IPS-18a (cell line): ENCODE measurements at regions not wholly inside any gene's neighbourhood (a gene's known extent, or its start where the extent isn't known, plus 50 kb on each side); places are given as distances from the start of the nearest gene placed in this dataset.
"Not testable (repeated sequence)": the region's sequence is repeated elsewhere in the genome, so short reads cannot be mapped to it uniquely, and the experiment has no call there.

Source experiments
- H3K27ac ChIP-seq: one replicate; pipeline ENCODE4 v1.5.1; 2013; ENCODE audit warnings: low read length
- H3K27me3 ChIP-seq: one replicate; pipeline ENCODE4 v1.6.1; 2013; ENCODE audit warnings: mild to moderate bottlenecking, low read length; ENCODE audit not compliant: control insufficient read depth, insufficient read depth
- H3K36me3 ChIP-seq: one replicate; pipeline ENCODE4 v1.6.1; 2013; ENCODE audit warnings: low read depth, low read length; ENCODE audit not compliant: control insufficient read depth
- H3K4me1 ChIP-seq: one replicate; pipeline ENCODE4 v1.6.1; 2013; ENCODE audit warnings: low read depth, low read length; ENCODE audit not compliant: control insufficient read depth
- H3K4me3 ChIP-seq: one replicate; pipeline ENCODE4 v1.5.1; 2013; ENCODE audit warnings: low read length
- H3K9ac ChIP-seq: one replicate; pipeline ENCODE4 v1.6.1; 2013; ENCODE audit warnings: mild to moderate bottlenecking, low read length, moderate library complexity
- H3K9me3 ChIP-seq: one replicate; pipeline ENCODE4 v1.6.1; 2013; ENCODE audit warnings: low read depth, low read length; ENCODE audit not compliant: control insufficient read depth

GRCh38 chr15:77944002-77944867, 133.3 kb downstream of the TBC1D2B start:
- Histone ChIP-seq H3K27ac (no peak overlapping the region), H3K4me3 (peak overlapping the region; percentile 62), H3K36me3 (no peaks in the 10 kb centered on the region), H3K27me3 (no peaks in the 10 kb centered on the region), H3K9me3 (no peaks in the 10 kb centered on the region), H3K9ac (peak overlapping the region; percentile 47), H3K4me1 (peaks cover 11% of the 10 kb centered on the region)

GRCh38 chr15:77942611-77943211, 134.8 kb downstream of the TBC1D2B start:
- no peaks in the 10 kb centered on the region for H3K27me3 ChIP-seq
- H3K9me3 ChIP-seq: no peaks in the 10 kb centered on the region
- no peaks in the 10 kb centered on the region for H3K36me3 ChIP-seq
- H3K4me3 ChIP-seq: no peak overlapping the region
- H3K27ac ChIP-seq: no peak overlapping the region
- H3K9ac ChIP-seq: no peak overlapping the region
- peaks cover 11% of the 10 kb centered on the region for H3K4me1 ChIP-seq

- not testable (repeated sequence) for H3K27me3 ChIP-seq, H3K36me3 ChIP-seq, H3K9ac ChIP-seq, H3K4me3 ChIP-seq, H3K27ac ChIP-seq, H3K9me3 ChIP-seq
- peaks cover 11% of the 10 kb centered on the region for H3K4me1 ChIP-seq
Measured at GRCh38 chr15:77941090-77941827, 136.3 kb downstream of the TBC1D2B start.

GRCh38 chr15:77940381-77940947, 137.0 kb downstream of the TBC1D2B start:
- Histone ChIP-seq H3K4me3 (no peak overlapping the region), H3K27ac (no peak overlapping the region), H3K36me3 (no peaks in the 10 kb centered on the region), H3K9ac (no peak overlapping the region), H3K4me1 (peaks cover 11% of the 10 kb centered on the region), H3K27me3 (no peaks in the 10 kb centered on the region), H3K9me3 (no peaks in the 10 kb centered on the region)

- H3K36me3 ChIP-seq: no peaks in the 10 kb centered on the region
- no peak overlapping the region for H3K27ac ChIP-seq
- no peaks in the 10 kb centered on the region for H3K9me3 ChIP-seq
- no peak overlapping the region for H3K4me3 ChIP-seq
- no peak overlapping the region for H3K9ac ChIP-seq
- H3K27me3 ChIP-seq: no peaks in the 10 kb centered on the region
- H3K4me1 ChIP-seq: peaks cover 8% of the 10 kb centered on the region
Measured at GRCh38 chr15:77939851-77940250, 137.7 kb downstream of the TBC1D2B start.

GRCh38 chr15:77939026-77939425, 138.5 kb downstream of the TBC1D2B start:
- H3K4me3 ChIP-seq, H3K9ac ChIP-seq, H3K27me3 ChIP-seq, H3K27ac ChIP-seq, H3K36me3 ChIP-seq, H3K9me3 ChIP-seq, H3K4me1 ChIP-seq: not testable (repeated sequence)

GRCh38 chr15:77938546-77938945, 139.0 kb downstream of the TBC1D2B start:
- H3K4me3 ChIP-seq, H3K9me3 ChIP-seq, H3K27ac ChIP-seq, H3K27me3 ChIP-seq, H3K9ac ChIP-seq, H3K4me1 ChIP-seq, H3K36me3 ChIP-seq: not testable (repeated sequence)

- not testable (repeated sequence) for H3K36me3 ChIP-seq, H3K9ac ChIP-seq, H3K4me1 ChIP-seq, H3K9me3 ChIP-seq, H3K27me3 ChIP-seq, H3K27ac ChIP-seq, H3K4me3 ChIP-seq
Measured at GRCh38 chr15:77936567-77936966, 140.9 kb downstream of the TBC1D2B start.

GRCh38 chr15:77934516-77934915, 143.0 kb downstream of the TBC1D2B start:
- not testable (repeated sequence) for H3K4me1 ChIP-seq, H3K4me3 ChIP-seq, H3K9me3 ChIP-seq, H3K27me3 ChIP-seq, H3K9ac ChIP-seq, H3K27ac ChIP-seq, H3K36me3 ChIP-seq

- H3K9ac ChIP-seq, H3K27me3 ChIP-seq, H3K27ac ChIP-seq, H3K36me3 ChIP-seq, H3K9me3 ChIP-seq, H3K4me3 ChIP-seq, H3K4me1 ChIP-seq: not testable (repeated sequence)
Measured at GRCh38 chr15:77930907-77931306, 146.6 kb downstream of the TBC1D2B start.

GRCh38 chr15:77930490-77930889, 147.0 kb downstream of the TBC1D2B start:
- not testable (repeated sequence) for H3K4me1 ChIP-seq, H3K27ac ChIP-seq, H3K27me3 ChIP-seq

More at GRCh38 chr15:77930490-77930889, 147.0 kb downstream of the TBC1D2B start:
- not testable (repeated sequence) for H3K9me3 ChIP-seq, H3K36me3 ChIP-seq, H3K9ac ChIP-seq, H3K4me3 ChIP-seq
